K562 (cell line): ENCODE measurements at regions not wholly inside any gene's neighbourhood (a gene's known extent, or its start where the extent isn't known, plus 50 kb on each side); places are given as distances from the start of the nearest gene placed in this dataset.

Experiments used
- E2F1 ChIP-seq: sonication (generic); formaldehyde crosslinking; IDR thresholded peaks from 2 replicates; pipeline ENCODE4 v1.8.1; 2023; ENCODE audit warnings: mild to moderate bottlenecking, missing genetic modification reagents, moderate library complexity
- EHMT2 ChIP-seq: fragments of 450-650 bp; IDR thresholded peaks from 2 replicates; pipeline ENCODE4 v1.6.1; 2018; ENCODE audit warnings: antibody characterized with exemption
- MGA ChIP-seq: fragments of 450-650 bp; IDR thresholded peaks from 2 replicates; pipeline ENCODE4 v1.6.1; 2016; ENCODE audit warnings: mild to moderate bottlenecking, moderate library complexity
- NCOR1 ChIP-seq: fragments of 450-650 bp; IDR thresholded peaks from 2 replicates; pipeline ENCODE4 v1.6.1; 2016; ENCODE audit warnings: mild to moderate bottlenecking, moderate library complexity
- NONO ChIP-seq, 2 experiments: fragments of 200-400 bp in 1 of 2; fragments of 450-650 bp in 1 of 2; formaldehyde crosslinking in 1 of 2; IDR thresholded peaks; 2 replicates each; pipeline ENCODE4 v1.6.1; 2017; ENCODE audit warnings: low read depth in 2 of 2, mild to moderate bottlenecking in 2 of 2, moderate library complexity in 2 of 2, low read length in 1 of 2
- PHF8 ChIP-seq: fragments of 200-600 bp; sonication (generic); IDR thresholded peaks from 2 replicates; pipeline ENCODE4 v1.6.1; 2012; ENCODE audit warnings: mixed run types, mild to moderate bottlenecking, inconsistent platforms, low read length, moderate library complexity, borderline replicate concordance
- RAD21 ChIP-seq, 2 experiments: fragments of 250-450 bp in 1 of 2; fragments of 450-650 bp in 1 of 2; sonication (Bioruptor Pico) in 1 of 2; formaldehyde crosslinking in 1 of 2; IDR thresholded peaks in 1 of 2; conservative IDR thresholded peaks in 1 of 2; 2 replicates each; pipeline versions ENCODE4 v1.4.0 to v1.8.0; 2020 to 2022; ENCODE audit warnings: mild to moderate bottlenecking in 2 of 2, moderate library complexity in 1 of 2
- THRAP3 ChIP-seq: fragments of 450-650 bp; IDR thresholded peaks from 2 replicates; pipeline ENCODE4 v1.6.1; 2016; ENCODE audit warnings: mild to moderate bottlenecking, inconsistent platforms, borderline replicate concordance
- ZBTB8A ChIP-seq: fragments of 450-650 bp; IDR thresholded peaks from 2 replicates; pipeline ENCODE4 v1.6.1; 2018; ENCODE audit warnings: mild to moderate bottlenecking, moderate library complexity; ENCODE audit not compliant: partially characterized antibody

GRCh38 chr10:90167174-90168064, 466.0 kb downstream of the KIF20B start (continued):
- TF ChIP-seq MGA = no peak
- TF ChIP-seq EHMT2 = no peak
- TF ChIP-seq RAD21 (CRISPR knock-in tag; conservative IDR thresholded peaks at IDR 0.05 in 1 of 2, IDR thresholded peaks at IDR 0.05 in 1 of 2) = no peak
- no peak for TF ChIP-seq NCOR1
- no peak for TF ChIP-seq E2F1 (CRISPR knock-in tag)
- TF ChIP-seq NONO (IDR thresholded peaks at IDR 0.05; ENCODE audit: low read depth in 2 of 2, low read length in 1 of 2) = no peak
- no peak for TF ChIP-seq THRAP3
- TF ChIP-seq PHF8 = no peak
- TF ChIP-seq ZBTB8A = no peak
